ENCODE measurements at regions not wholly inside any gene's neighbourhood (a gene's known extent, or its start where the extent isn't known, plus 50 kb on each side); places are given as distances from the start of the nearest gene placed in this dataset.

- Histone ChIP-seq H3K27me3 (ENCODE audit: control insufficient read depth in 1 of 2, insufficient read depth in 2 of 2, low read length in 2 of 2) (no peaks in the 10 kb centered on the region), H3K4me3 (ENCODE audit: low read depth in 1 of 2, low read length in 2 of 2) (no peak overlapping the region), H3K27ac (ENCODE audit: low read depth, low read length) (no peak overlapping the region), H3K9ac (ENCODE audit: low read length) (no peak overlapping the region), H3K36me3 (ENCODE audit: insufficient read depth, low read length) (no peaks in the 10 kb centered on the region), H3K9me3 (ENCODE audit: low read length) (no peaks in the 10 kb centered on the region), H3K4me1 (ENCODE audit: insufficient read depth, low read length) (peaks cover 13% of the 10 kb centered on the region)
These were observed 365.3 kb upstream of the ZNF32 start for GRCh38 chr10:44013981-44014380.

DNA sequence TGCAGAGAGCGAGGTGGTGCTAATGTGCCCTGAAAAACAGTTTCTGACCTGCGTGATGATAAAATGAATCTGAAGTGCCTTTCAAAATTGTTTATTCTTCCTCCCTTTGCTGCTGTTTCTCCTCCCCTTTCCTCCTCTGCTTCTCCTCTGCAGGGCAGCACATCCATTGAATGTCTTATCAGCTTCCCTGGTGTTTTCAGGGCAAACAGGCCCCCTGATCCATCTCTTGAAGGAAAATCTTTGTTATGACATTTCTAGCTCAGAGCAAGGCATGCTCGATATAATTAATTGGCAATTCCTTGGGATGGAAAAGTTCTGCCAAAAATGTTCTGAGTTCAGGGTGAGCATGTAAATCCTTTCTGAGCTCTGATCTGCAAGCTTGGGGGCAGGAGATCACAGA, 364.2 kb upstream of the ZNF32 start:
- Histone ChIP-seq H3K27me3 (ENCODE audit: control insufficient read depth in 1 of 2, insufficient read depth in 2 of 2, low read length in 2 of 2) (no peaks in the 10 kb centered on the region), H3K27ac (ENCODE audit: low read depth, low read length) (no peak overlapping the region), H3K9ac (ENCODE audit: low read length) (no peak overlapping the region), H3K9me3 (ENCODE audit: low read length) (no peaks in the 10 kb centered on the region), H3K4me3 (ENCODE audit: low read depth in 1 of 2, low read length in 2 of 2) (no peak overlapping the region), H3K36me3 (ENCODE audit: insufficient read depth, low read length) (no peaks in the 10 kb centered on the region), H3K4me1 (ENCODE audit: insufficient read depth, low read length) (peaks cover 13% of the 10 kb centered on the region)

GRCh38 chr10:44011603-44011981, 362.9 kb upstream of the ZNF32 start:
- no peak overlapping the region for H3K27ac ChIP-seq (ENCODE audit: low read depth, low read length)
- no peaks in the 10 kb centered on the region for H3K36me3 ChIP-seq (ENCODE audit: insufficient read depth, low read length)
- H3K9me3 ChIP-seq (ENCODE audit: low read length): no peaks in the 10 kb centered on the region
- H3K27me3 ChIP-seq (ENCODE audit: control insufficient read depth in 1 of 2, insufficient read depth in 2 of 2, low read length in 2 of 2): no peaks in the 10 kb centered on the region
- H3K4me1 ChIP-seq (ENCODE audit: insufficient read depth, low read length): peaks cover 3% of the 10 kb centered on the region
- no peak overlapping the region for H3K9ac ChIP-seq (ENCODE audit: low read length)
- no peak overlapping the region for H3K4me3 ChIP-seq (ENCODE audit: low read depth in 1 of 2, low read length in 2 of 2)

GRCh38 chr10:44010873-44011602, 362.4 kb upstream of the ZNF32 start:
- Histone ChIP-seq H3K9me3 (ENCODE audit: low read length) (no peaks in the 10 kb centered on the region), H3K4me3 (ENCODE audit: low read depth in 1 of 2, low read length in 2 of 2) (no peak overlapping the region), H3K27ac (ENCODE audit: low read depth, low read length) (no peak overlapping the region), H3K27me3 (ENCODE audit: control insufficient read depth in 1 of 2, insufficient read depth in 2 of 2, low read length in 2 of 2) (no peaks in the 10 kb centered on the region), H3K9ac (ENCODE audit: low read length) (no peak overlapping the region), H3K4me1 (ENCODE audit: insufficient read depth, low read length) (no peaks in the 10 kb centered on the region), H3K36me3 (ENCODE audit: insufficient read depth, low read length) (no peaks in the 10 kb centered on the region)

- Histone ChIP-seq H3K36me3 (ENCODE audit: insufficient read depth, low read length) (no peaks in the 10 kb centered on the region), H3K27ac (ENCODE audit: low read depth, low read length) (no peak overlapping the region), H3K9ac (ENCODE audit: low read length) (no peak overlapping the region), H3K4me1 (ENCODE audit: insufficient read depth, low read length) (no peaks in the 10 kb centered on the region), H3K9me3 (ENCODE audit: low read length) (no peaks in the 10 kb centered on the region), H3K4me3 (ENCODE audit: low read depth in 1 of 2, low read length in 2 of 2) (no peak overlapping the region), H3K27me3 (ENCODE audit: control insufficient read depth in 1 of 2, insufficient read depth in 2 of 2, low read length in 2 of 2) (no peaks in the 10 kb centered on the region)
These were observed 361.4 kb upstream of the ZNF32 start for GRCh38 chr10:44009891-44010632.

- no peak overlapping the region for H3K4me3 ChIP-seq (ENCODE audit: low read depth in 1 of 2, low read length in 2 of 2)
These were observed 360.4 kb upstream of the ZNF32 start for GRCh38 chr10:44008917-44009709.

GRCh38 chr10:44008270-44008916, 359.7 kb upstream of the ZNF32 start:
- Histone ChIP-seq H3K9me3 (ENCODE audit: low read length) (no peaks in the 10 kb centered on the region), H3K4me3 (ENCODE audit: low read depth in 1 of 2, low read length in 2 of 2) (no peak overlapping the region), H3K9ac (ENCODE audit: low read length) (no peak overlapping the region), H3K36me3 (ENCODE audit: insufficient read depth, low read length) (no peaks in the 10 kb centered on the region), H3K4me1 (ENCODE audit: insufficient read depth, low read length) (no peaks in the 10 kb centered on the region), H3K27ac (ENCODE audit: low read depth, low read length) (no peak overlapping the region), H3K27me3 (ENCODE audit: control insufficient read depth in 1 of 2, insufficient read depth in 2 of 2, low read length in 2 of 2) (no peaks in the 10 kb centered on the region)

More at GRCh38 chr10:44008917-44009709, 360.4 kb upstream of the ZNF32 start:
- Histone ChIP-seq H3K4me1 (ENCODE audit: insufficient read depth, low read length) (no peaks in the 10 kb centered on the region), H3K9ac (ENCODE audit: low read length) (no peak overlapping the region), H3K9me3 (ENCODE audit: low read length) (no peaks in the 10 kb centered on the region), H3K27ac (ENCODE audit: low read depth, low read length) (no peak overlapping the region), H3K27me3 (ENCODE audit: control insufficient read depth in 1 of 2, insufficient read depth in 2 of 2, low read length in 2 of 2) (no peaks in the 10 kb centered on the region), H3K36me3 (ENCODE audit: insufficient read depth, low read length) (no peaks in the 10 kb centered on the region)

DNA sequence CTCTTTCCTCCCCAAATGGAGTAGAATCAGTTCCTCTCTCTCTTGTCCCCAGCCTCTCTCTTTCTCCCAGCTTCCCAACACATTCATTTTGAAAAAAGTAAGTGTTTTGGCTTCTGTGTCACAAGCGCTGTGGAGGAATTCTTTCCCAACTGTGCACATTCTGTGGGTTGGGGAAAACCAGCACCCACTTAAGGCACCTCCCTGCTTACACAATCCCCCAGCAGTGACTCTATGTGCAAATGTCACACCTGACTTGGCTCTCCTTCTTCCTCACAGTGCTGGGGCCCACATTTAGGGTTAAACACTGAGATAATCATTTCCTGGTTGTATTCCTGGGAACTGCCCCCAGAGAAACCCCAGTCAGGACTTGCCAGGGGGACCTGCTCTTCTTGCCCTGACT, 358.1 kb upstream of the ZNF32 start:
- Histone ChIP-seq H3K27me3 (ENCODE audit: control insufficient read depth in 1 of 2, insufficient read depth in 2 of 2, low read length in 2 of 2) (no peaks in the 10 kb centered on the region), H3K36me3 (ENCODE audit: insufficient read depth, low read length) (no peaks in the 10 kb centered on the region), H3K4me1 (ENCODE audit: insufficient read depth, low read length) (no peaks in the 10 kb centered on the region), H3K9me3 (ENCODE audit: low read length) (no peaks in the 10 kb centered on the region), H3K27ac (ENCODE audit: low read depth, low read length) (no peak overlapping the region), H3K4me3 (ENCODE audit: low read depth in 1 of 2, low read length in 2 of 2) (no peak overlapping the region), H3K9ac (ENCODE audit: low read length) (no peak overlapping the region)

- no peaks in the 10 kb centered on the region for H3K27me3 ChIP-seq (ENCODE audit: control insufficient read depth in 1 of 2, insufficient read depth in 2 of 2, low read length in 2 of 2)
- H3K9me3 ChIP-seq (ENCODE audit: low read length): no peaks in the 10 kb centered on the region
- H3K4me1 ChIP-seq (ENCODE audit: insufficient read depth, low read length): no peaks in the 10 kb centered on the region
- no peak overlapping the region for H3K9ac ChIP-seq (ENCODE audit: low read length)
- no peaks in the 10 kb centered on the region for H3K36me3 ChIP-seq (ENCODE audit: insufficient read depth, low read length)
- H3K27ac ChIP-seq (ENCODE audit: low read depth, low read length): no peak overlapping the region
- no peak overlapping the region for H3K4me3 ChIP-seq (ENCODE audit: low read depth in 1 of 2, low read length in 2 of 2)
These were observed 357.1 kb upstream of the ZNF32 start for GRCh38 chr10:44005788-44006099.

- Histone ChIP-seq H3K4me3 (ENCODE audit: low read depth in 1 of 2, low read length in 2 of 2) (no peak overlapping the region), H3K27me3 (ENCODE audit: control insufficient read depth in 1 of 2, insufficient read depth in 2 of 2, low read length in 2 of 2) (no peaks in the 10 kb centered on the region), H3K27ac (ENCODE audit: low read depth, low read length) (no peak overlapping the region), H3K36me3 (ENCODE audit: insufficient read depth, low read length) (no peaks in the 10 kb centered on the region), H3K9me3 (ENCODE audit: low read length) (no peaks in the 10 kb centered on the region), H3K4me1 (ENCODE audit: insufficient read depth, low read length) (no peaks in the 10 kb centered on the region), H3K9ac (ENCODE audit: low read length) (no peak overlapping the region)
These were observed 356.5 kb upstream of the ZNF32 start for GRCh38 chr10:44004913-44005787.
